Head of caudate nucleus (tissue), 42 donors: ENCODE measurements at regions not wholly inside any gene's neighbourhood (a gene's known extent, or its start where the extent isn't known, plus 50 kb on each side); places are given as distances from the start of the nearest gene placed in this dataset.

Experiments used
- DNase-seq, 42 donors: peaks; one replicate each; pipeline versions ENCODE4 v3.0.0 to v3.0.0-alpha.2; 2020 to 2021; ENCODE audit warnings: mixed read lengths in 7 of 42
- intact Hi-C: fragments of 100-400 bp; cut with DNase I; formaldehyde crosslinking; loops from one replicate; pipeline ENCODE4 v1.15.0; 2022

GRCh38 chr5:5625491-5625890 lies 203.0 kb downstream of the ICE1 start:
- DNase-seq, result no peak
- intact Hi-C loops, result no loop called here

- no peak for DNase-seq
- intact Hi-C loops, result no loop called here
These were observed 200.9 kb downstream of the ICE1 start for GRCh38 chr5:5623397-5623796.

GRCh38 chr5:5622806-5623205 lies 200.3 kb downstream of the ICE1 start:
- intact Hi-C loops, result no loop called here
- no peak for DNase-seq

GRCh38 chr5:5619546-5619945 lies 197.1 kb downstream of the ICE1 start:
- intact Hi-C loops, result no loop called here
- no peak for DNase-seq

- no peak for DNase-seq
- intact Hi-C loops, result no loop called here
These were observed 194.5 kb downstream of the ICE1 start for GRCh38 chr5:5617024-5617423.

GRCh38 chr5:5616247-5616895 lies 193.9 kb downstream of the ICE1 start:
- DNase-seq, result no peak
- intact Hi-C loops, result no loop called here

GRCh38 chr5:5615569-5615968 lies 193.1 kb downstream of the ICE1 start:
- intact Hi-C loops, result no loop called here
- DNase-seq, result no peak

GRCh38 chr5:5613261-5613990 lies 190.9 kb downstream of the ICE1 start:
- intact Hi-C loops, result no loop called here
- no peak for DNase-seq

GRCh38 chr5:5612096-5612495 lies 189.6 kb downstream of the ICE1 start:
- no peak for DNase-seq
- intact Hi-C loops, result no loop called here

- DNase-seq, result no peak
These were observed 187.5 kb downstream of the ICE1 start for GRCh38 chr5:5609935-5610334.

GRCh38 chr5:5605170-5605764 lies 182.8 kb downstream of the ICE1 start:
- no peak for DNase-seq
- intact Hi-C loops, result no loop called here

More at GRCh38 chr5:5609935-5610334, 187.5 kb downstream of the ICE1 start:
- intact Hi-C loops, result no loop called here

- DNase-seq, result no peak
- intact Hi-C loops, result no loop called here
These were observed 180.1 kb downstream of the ICE1 start for GRCh38 chr5:5602554-5602953.

- no peak for DNase-seq
- intact Hi-C loops, result no loop called here
These were observed 176.2 kb downstream of the ICE1 start for GRCh38 chr5:5598547-5599113.

GRCh38 chr5:5593391-5593790 lies 170.9 kb downstream of the ICE1 start:
- intact Hi-C loops, result no loop called here
- DNase-seq, result no peak

GRCh38 chr5:5592541-5592940 lies 170.1 kb downstream of the ICE1 start:
- DNase-seq, result no peak
- intact Hi-C loops, result no loop called here

- intact Hi-C loops, result no loop called here
- no peak for DNase-seq
These were observed 169.1 kb downstream of the ICE1 start for GRCh38 chr5:5591567-5591966.

- intact Hi-C loops, result no loop called here
- DNase-seq, result no peak
These were observed 167.4 kb downstream of the ICE1 start for GRCh38 chr5:5589857-5590256.

- intact Hi-C loops, result no loop called here
- no peak for DNase-seq
These were observed 166.7 kb downstream of the ICE1 start for GRCh38 chr5:5588887-5589826.

- no peak for DNase-seq
- intact Hi-C loops, result no loop called here
These were observed 165.9 kb downstream of the ICE1 start for GRCh38 chr5:5588386-5588785.
